ENCODE measurements at regions not wholly inside any gene's neighbourhood (a gene's known extent, or its start where the extent isn't known, plus 50 kb on each side); places are given as distances from the start of the nearest gene placed in this dataset.

DNA sequence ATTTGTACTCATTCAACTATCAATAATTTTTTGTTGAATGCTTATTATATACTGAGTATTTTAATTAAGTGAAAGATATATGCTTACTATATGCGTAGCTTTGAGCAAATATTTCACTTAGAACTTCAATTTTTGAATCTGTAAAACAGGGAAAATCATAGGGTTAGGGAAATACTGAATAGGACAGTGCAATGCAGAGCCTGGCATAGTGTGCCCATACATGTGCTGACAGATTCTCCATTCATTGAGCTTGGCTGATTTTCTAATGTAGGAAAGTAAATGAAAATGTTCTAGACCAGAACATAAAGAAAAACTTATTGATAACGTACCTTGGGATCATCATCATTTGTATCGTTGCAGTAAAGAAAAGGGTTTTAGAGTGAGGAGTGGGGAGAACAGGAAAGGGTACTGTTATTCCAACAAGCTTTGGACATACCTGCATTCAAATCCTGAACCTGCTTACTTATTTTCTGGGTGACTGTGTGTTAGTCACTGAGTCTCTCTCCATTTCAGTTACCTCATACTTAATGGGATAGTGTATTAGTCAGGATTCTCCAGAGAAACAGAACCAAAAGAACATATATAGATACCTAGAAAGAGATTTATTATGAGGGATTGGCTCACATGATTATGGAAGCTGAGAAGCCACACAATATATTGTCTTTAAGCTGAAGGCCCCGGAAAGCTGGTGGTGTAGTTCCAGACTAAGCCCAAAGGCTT, 436.4 kb downstream of the ADAMTS20 start:
- TF ChIP-seq POLR2A (IDR thresholded peaks at IDR 0.05) (no peak), POLR2AphosphoS5 (IDR thresholded peaks at IDR 0.05) (no peak)
- TF ChIP-seq, protein P1, sequence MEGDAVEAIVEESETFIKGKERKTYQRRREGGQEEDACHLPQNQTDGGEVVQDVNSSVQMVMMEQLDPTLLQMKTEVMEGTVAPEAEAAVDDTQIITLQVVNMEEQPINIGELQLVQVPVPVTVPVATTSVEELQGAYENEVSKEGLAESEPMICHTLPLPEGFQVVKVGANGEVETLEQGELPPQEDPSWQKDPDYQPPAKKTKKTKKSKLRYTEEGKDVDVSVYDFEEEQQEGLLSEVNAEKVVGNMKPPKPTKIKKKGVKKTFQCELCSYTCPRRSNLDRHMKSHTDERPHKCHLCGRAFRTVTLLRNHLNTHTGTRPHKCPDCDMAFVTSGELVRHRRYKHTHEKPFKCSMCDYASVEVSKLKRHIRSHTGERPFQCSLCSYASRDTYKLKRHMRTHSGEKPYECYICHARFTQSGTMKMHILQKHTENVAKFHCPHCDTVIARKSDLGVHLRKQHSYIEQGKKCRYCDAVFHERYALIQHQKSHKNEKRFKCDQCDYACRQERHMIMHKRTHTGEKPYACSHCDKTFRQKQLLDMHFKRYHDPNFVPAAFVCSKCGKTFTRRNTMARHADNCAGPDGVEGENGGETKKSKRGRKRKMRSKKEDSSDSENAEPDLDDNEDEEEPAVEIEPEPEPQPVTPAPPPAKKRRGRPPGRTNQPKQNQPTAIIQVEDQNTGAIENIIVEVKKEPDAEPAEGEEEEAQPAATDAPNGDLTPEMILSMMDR (IDR thresholded peaks at IDR 0.05), result no peak
- DNase-seq (ENCODE audit: low spot score), result no peak
- 96% methylated on average over 4 of the region's 4 CpGs for WGBS
- no peaks in the 10 kb centered on the region for H3K36me3 ChIP-seq
- H3K27me3 ChIP-seq (replicated peaks; ENCODE audit: insufficient read depth), result no peaks in the 10 kb centered on the region
- H3K27ac ChIP-seq, result no peak overlapping the region
- intact Hi-C loops (cut with DNase I), result no loop called here
- H3K9me3 ChIP-seq, result no peaks in the 10 kb centered on the region
- no peaks in the 10 kb centered on the region for H3K4me1 ChIP-seq (replicated peaks)
- H3K4me3 ChIP-seq, result no peak overlapping the region

DNA sequence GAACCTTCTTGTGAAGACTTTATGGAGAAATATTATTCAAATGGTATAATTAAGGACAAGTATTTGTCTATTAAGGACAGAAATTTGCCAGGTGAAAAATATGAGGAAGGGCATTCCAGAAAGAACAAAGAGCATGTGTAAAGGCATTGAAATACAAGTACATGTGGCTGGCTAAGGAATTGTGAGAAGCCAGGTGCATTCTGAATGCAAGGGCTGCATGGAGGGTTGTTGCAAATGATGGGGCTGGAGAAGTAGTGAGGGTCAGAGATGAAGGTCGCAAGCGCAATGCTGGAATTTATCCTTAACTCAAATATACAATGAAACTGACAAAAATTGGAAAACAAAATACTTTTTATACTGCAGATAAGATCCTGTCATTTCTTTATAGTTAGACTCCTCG, 437.7 kb downstream of the ADAMTS20 start:
- H3K4me3 ChIP-seq, result no peak overlapping the region
- intact Hi-C loops (cut with DNase I), result no loop called here
- no peak overlapping the region for H3K27ac ChIP-seq
- WGBS, result 81% methylated on average over 3 of the region's 3 CpGs
- no peaks in the 10 kb centered on the region for H3K4me1 ChIP-seq (replicated peaks)
- no peak for TF ChIP-seq POLR2AphosphoS5 (IDR thresholded peaks at IDR 0.05)
- TF ChIP-seq POLR2A (IDR thresholded peaks at IDR 0.05), result no peak
- TF ChIP-seq, protein P1 (IDR thresholded peaks at IDR 0.05), result no peak
- DNase-seq (ENCODE audit: low spot score), result no peak
- H3K9me3 ChIP-seq, result no peaks in the 10 kb centered on the region
- no peaks in the 10 kb centered on the region for H3K27me3 ChIP-seq (replicated peaks; ENCODE audit: insufficient read depth)
- H3K36me3 ChIP-seq, result no peaks in the 10 kb centered on the region

DNA sequence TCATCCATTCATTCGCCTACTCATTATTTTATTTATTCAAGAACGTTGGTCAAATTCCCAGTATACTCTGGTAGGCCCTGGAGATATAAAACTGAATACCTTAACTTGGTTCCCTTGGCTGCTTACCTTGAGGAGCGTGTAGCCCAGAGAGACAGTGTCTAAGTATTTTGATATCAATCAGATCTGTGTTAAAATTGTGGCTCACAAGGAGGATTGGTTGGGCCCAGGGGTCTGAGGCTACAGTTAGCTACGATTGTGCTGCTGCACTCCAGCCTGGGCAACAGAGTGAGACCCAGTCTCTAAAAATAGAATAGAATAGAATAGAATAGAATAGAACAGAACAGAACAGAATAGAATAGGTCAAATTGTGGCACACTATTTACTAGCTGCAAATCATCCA, 438.4 kb downstream of the ADAMTS20 start:
- Histone ChIP-seq H3K27ac (no peak overlapping the region), H3K36me3 (no peaks in the 10 kb centered on the region), H3K4me3 (no peak overlapping the region), H3K9me3 (no peaks in the 10 kb centered on the region), H3K4me1 (replicated peaks) (no peaks in the 10 kb centered on the region), H3K27me3 (replicated peaks; ENCODE audit: insufficient read depth) (no peaks in the 10 kb centered on the region)
- TF ChIP-seq, protein P1 (IDR thresholded peaks at IDR 0.05), result no peak
- TF ChIP-seq POLR2AphosphoS5 (IDR thresholded peaks at IDR 0.05) (no peak), POLR2A (IDR thresholded peaks at IDR 0.05) (no peak)
- WGBS, result 82% methylated on average over 4 of the region's 4 CpGs
- DNase-seq (ENCODE audit: low spot score), result no peak
- intact Hi-C loops (cut with DNase I), result no loop called here

DNA sequence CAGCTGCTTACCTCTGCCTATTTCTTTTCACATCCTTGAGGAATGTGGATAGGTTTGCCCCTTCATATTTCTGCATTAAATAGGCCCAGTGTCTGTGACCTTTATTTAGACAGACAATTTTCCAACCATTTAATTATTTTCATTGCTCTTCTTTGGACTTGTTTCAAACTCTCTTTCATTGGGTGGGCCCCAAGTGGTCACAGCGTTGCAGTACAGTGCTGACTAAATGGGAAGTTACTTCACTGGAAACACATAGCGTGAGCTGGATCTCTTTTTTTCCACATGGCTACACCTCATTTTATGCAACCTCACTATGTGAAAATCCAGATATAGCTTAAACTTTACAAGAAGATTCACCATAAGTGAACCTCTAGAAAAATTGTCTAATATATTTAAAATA, 438.9 kb downstream of the ADAMTS20 start:
- Histone ChIP-seq H3K27ac (no peak overlapping the region), H3K36me3 (no peaks in the 10 kb centered on the region), H3K4me3 (no peak overlapping the region), H3K4me1 (replicated peaks) (no peaks in the 10 kb centered on the region), H3K9me3 (no peaks in the 10 kb centered on the region), H3K27me3 (replicated peaks; ENCODE audit: insufficient read depth) (no peaks in the 10 kb centered on the region)
- TF ChIP-seq POLR2A (IDR thresholded peaks at IDR 0.05), result no peak
- TF ChIP-seq, protein P1 (IDR thresholded peaks at IDR 0.05), result no peak
- no peak for TF ChIP-seq POLR2AphosphoS5 (IDR thresholded peaks at IDR 0.05)
- no peak for DNase-seq (ENCODE audit: low spot score)
- 83% methylated on average over 2 of the region's 2 CpGs for WGBS
- intact Hi-C loops (cut with DNase I), result no loop called here

All from prostate gland (tissue), 2 donors.